K562 (cell line): ENCODE measurements at regions not wholly inside any gene's neighbourhood (a gene's known extent, or its start where the extent isn't known, plus 50 kb on each side); places are given as distances from the start of the nearest gene placed in this dataset.

Source experiments
- ATAC-seq: fragments of 200-7000 bp; cut with Tn5 transposase; 3 replicates; pipeline ENCODE4 v1.9.1; 2020; ENCODE audit warnings: moderate library complexity
- BruUV-seq: library from RNA; stranded (reverse); fragments of 400-500 nt; replicated peaks from 2 replicates; lab custom pipeline; 2021; lab: Mats Ljungman, UMichigan
- CTCF ChIA-PET: fragments of 300-600 bp; formaldehyde crosslinking; extraction: SDS; loops from one replicate; lab custom pipeline; 2021; ENCODE audit warnings: low intra/inter-chr PET ratio; lab: Yijun Ruan, JAX
- POLR2A ChIA-PET: fragments of 300-600, 350-650 bp; sonication (Branson Sonifier 250); formaldehyde crosslinking; extraction: SDS; loops from one replicate; lab custom pipeline; 2021; ENCODE audit warnings: antibody characterized with exemption, inconsistent platforms; lab: Yijun Ruan, JAX
- DNase-seq, 4 experiments: peaks; one replicate each; pipeline versions ENCODE4 v3.0.0 to v3.0.0-alpha.2; 2011 to 2018; ENCODE audit warnings: low spot score in 3 of 4, mixed read lengths in 3 of 4; ENCODE audit errors: extremely low read depth in 1 of 4
- FAIRE-seq: peaks from 2 replicates; lab custom pipeline; 2011; peaks lifted over from hg19 to GRCh38; lab: Jason Lieb, UNC
- H2AFZ ChIP-seq: 2 replicates; pipeline ENCODE4 v1.6.0; 2011; ENCODE audit warnings: low read depth, low read length, control low read depth, inconsistent platforms
- H3K27ac ChIP-seq: fragments of 200-600 bp; 3 replicates; pipeline ENCODE4 v1.8.0; 2011; ENCODE audit warnings: low read depth, mild to moderate bottlenecking, control low read depth, inconsistent platforms, low read length, moderate library complexity, mixed read lengths; ENCODE audit errors: extremely low read depth
- H3K27me3 ChIP-seq, 2 experiments: fragments of 300-600 bp in 1 of 2; 2 replicates in 1 of 2; 3 replicates in 1 of 2; pipeline versions ENCODE4 v1.6.0 to v1.8.0; 2011; ENCODE audit warnings: inconsistent platforms in 2 of 2, low read length in 2 of 2, mild to moderate bottlenecking in 1 of 2, mixed read lengths in 1 of 2, moderate library complexity in 1 of 2; ENCODE audit not compliant: control insufficient read depth in 2 of 2, insufficient read depth in 2 of 2
- H3K36me3 ChIP-seq: fragments of 300-600 bp; 3 replicates; pipeline ENCODE4 v1.8.0; 2011; ENCODE audit warnings: mild to moderate bottlenecking, low read length, inconsistent platforms; ENCODE audit not compliant: control insufficient read depth, insufficient read depth
- H3K4me1 ChIP-seq, 2 experiments: fragments of 200-600 bp in 1 of 2; replicated peaks in 1 of 2; 2 replicates in 1 of 2; 3 replicates in 1 of 2; pipeline versions ENCODE4 v1.5.1 to v1.8.0; 2011; ENCODE audit warnings: inconsistent platforms in 2 of 2, low read length in 2 of 2, mild to moderate bottlenecking in 1 of 2, mixed read lengths in 1 of 2, moderate library complexity in 1 of 2; ENCODE audit not compliant: control insufficient read depth in 2 of 2, insufficient read depth in 2 of 2
- H3K4me2 ChIP-seq: 2 replicates; pipeline ENCODE4 v1.6.1; 2011; ENCODE audit warnings: low read length, control low read depth, inconsistent platforms, mixed read lengths; ENCODE audit not compliant: insufficient read depth
- H3K4me3 ChIP-seq: fragments of 200-600 bp; sonication (generic), shearing (Covaris generic); 2 replicates; pipeline ENCODE4 v1.5.1; 2016; ENCODE audit warnings: control low read depth, inconsistent platforms
- H3K79me2 ChIP-seq: fragments of 200-600 bp; 3 replicates; pipeline ENCODE4 v1.8.0; 2011; ENCODE audit warnings: low read length, inconsistent platforms; ENCODE audit not compliant: control insufficient read depth, insufficient read depth
- H3K9ac ChIP-seq, 2 experiments: 2 replicates each; pipeline versions ENCODE4 v1.6.0 to v1.6.1; 2011; ENCODE audit warnings: low read depth in 2 of 2, low read length in 2 of 2, control low read depth in 1 of 2, inconsistent platforms in 1 of 2, mild to moderate bottlenecking in 1 of 2, mixed read lengths in 1 of 2; ENCODE audit not compliant: insufficient read depth in 1 of 2
- H3K9me1 ChIP-seq: one replicate; pipeline ENCODE4 v1.6.0; 2011; ENCODE audit warnings: inconsistent platforms, mild to moderate bottlenecking, low read length, moderate library complexity; ENCODE audit not compliant: control insufficient read depth, insufficient read depth
- H3K9me3 ChIP-seq: replicated peaks from 2 replicates; pipeline ENCODE4 v1.5.1; 2011; ENCODE audit warnings: low read depth, low read length, inconsistent platforms; ENCODE audit not compliant: control insufficient read depth, insufficient read depth
- H4K20me1 ChIP-seq: replicated peaks from 2 replicates; pipeline ENCODE4 v1.6.1; 2011; ENCODE audit warnings: low read length, inconsistent platforms, mixed read lengths; ENCODE audit not compliant: control insufficient read depth, insufficient read depth
- MTA1 ChIP-seq: fragments of 450-650 bp; IDR thresholded peaks from 2 replicates; pipeline ENCODE4 v1.6.1; 2017; ENCODE audit warnings: borderline replicate concordance
- POLR2B ChIP-seq: fragments of 450-650 bp; IDR thresholded peaks from 2 replicates; pipeline ENCODE4 v1.6.1; 2018; ENCODE audit warnings: low read depth; ENCODE audit not compliant: partially characterized antibody
- RBM25 ChIP-seq: fragments of 200-400 bp; formaldehyde crosslinking; IDR thresholded peaks from 2 replicates; pipeline ENCODE4 v1.6.1; 2018; ENCODE audit warnings: low read length, low read depth, moderate library complexity; ENCODE audit not compliant: severe bottlenecking
- SMARCA4 ChIP-seq: fragments of 450-650 bp; IDR thresholded peaks from 2 replicates; pipeline ENCODE4 v1.6.1; 2016
- TEAD2 ChIP-seq: fragments of 450-650 bp; IDR thresholded peaks from 2 replicates; pipeline ENCODE4 v1.6.1; 2016; ENCODE audit warnings: missing genetic modification characterization, control low read depth, missing compliant biosample characterization
- ZNF184 ChIP-seq: sonication (generic); formaldehyde crosslinking; IDR thresholded peaks from 2 replicates; pipeline ENCODE4 v1.5.0; 2020; ENCODE audit warnings: missing genetic modification reagents
- ZNF644 ChIP-seq: fragments of 200-800 bp; sonication (Bioruptor generic); IDR thresholded peaks from 2 replicates; pipeline ENCODE4 v1.6.1; 2016; ENCODE audit warnings: low read depth, missing genetic modification characterization, missing compliant biosample characterization
- ZZZ3 ChIP-seq: fragments of 450-650 bp; IDR thresholded peaks from 2 replicates; pipeline ENCODE4 v1.6.1; 2016; ENCODE audit warnings: antibody characterized with exemption, mild to moderate bottlenecking, moderate library complexity
- WGBS: fragments of 100-300 bp; shearing (Covaris generic); methylation state at CpG from one replicate; pipeline ENCODE4 v1.1.6; 2016; ENCODE audit warnings: low coverage, mixed read lengths; ENCODE audit not compliant: insufficient coverage; ENCODE audit errors: missing lambda C conversion rate; 5-methylcytosine and 5-hydroxymethylcytosine counted together
- in situ Hi-C: fragments of 300-500 bp; cut with MboI; formaldehyde crosslinking; loops from 4 replicates; pipeline ENCODE4 v1.15.0; 2018; ENCODE audit warnings: inconsistent platforms, mixed read lengths
- intact Hi-C: fragments of 100-400 bp; cut with micrococcal nuclease; formaldehyde crosslinking; loops from 2 replicates; pipeline ENCODE4 v1.14.2; 2022
- TF ChIP-seq, protein P1 (sequence below): sonication (generic); formaldehyde crosslinking; IDR thresholded peaks from 2 replicates; pipeline ENCODE4 v1.8.1; 2023; ENCODE audit warnings: mild to moderate bottlenecking, missing genetic modification reagents
- TF ChIP-seq, protein P2 (sequence below): fragments of 250-450 bp; sonication (Bioruptor Pico); IDR thresholded peaks from 2 replicates; pipeline ENCODE4 v1.8.0; 2022; ENCODE audit warnings: inconsistent platforms
- TF ChIP-seq, protein P3 (sequence below): IDR thresholded peaks from 2 replicates; pipeline ENCODE4 v1.6.1; 2012; ENCODE audit warnings: low read depth, low read length, improper control_type of control experiment, borderline replicate concordance

DNA sequence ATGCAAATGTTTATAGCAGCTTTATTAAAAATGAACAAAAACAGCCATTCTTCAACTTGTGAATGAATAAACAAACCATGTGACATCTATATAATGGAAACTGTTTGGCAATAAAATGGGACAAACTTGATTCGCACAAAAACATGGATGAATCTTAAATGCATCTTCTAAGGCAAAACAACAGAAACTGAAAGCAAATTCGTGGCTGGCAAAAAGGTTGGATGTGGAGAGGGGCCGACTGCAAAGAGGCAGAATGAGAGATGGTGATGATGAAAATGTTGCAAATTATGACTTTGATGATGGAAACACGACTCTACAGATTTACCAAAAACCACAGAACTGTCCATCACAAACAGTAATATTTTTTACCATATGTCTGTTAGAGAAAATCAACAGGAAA, 327.0 kb upstream of the NR5A2 start:
- H3K9me3 ChIP-seq = no peaks in the 10 kb centered on the region
- H3K4me2 ChIP-seq = no peak overlapping the region
- H4K20me1 ChIP-seq = no peaks in the 10 kb centered on the region
- ATAC-seq (no peak), DNase-seq (no peak), FAIRE-seq (no peak)
- H3K36me3 ChIP-seq = no peaks in the 10 kb centered on the region
- in situ Hi-C loops = no loop called here
- TF ChIP-seq SMARCA4 (no peak), ZNF184 (CRISPR knock-in tag) (no peak), TEAD2 (tag) (no peak), ZZZ3 (no peak), MTA1 (no peak)
- WGBS = 3% methylated on average over 4 of the region's 4 CpGs
- no peak overlapping the region for H2AFZ ChIP-seq
- no peaks in the 10 kb centered on the region for H3K4me1 ChIP-seq
- ChIA-PET POLR2A (no interaction called here), CTCF (no interaction called here)
- H3K79me2 ChIP-seq = no peaks in the 10 kb centered on the region
- no peak overlapping the region for H3K4me3 ChIP-seq
- no peak overlapping the region for H3K27ac ChIP-seq
- H3K27me3 ChIP-seq = no peaks in the 10 kb centered on the region
- H3K9ac ChIP-seq = no peak overlapping the region
- H3K9me1 ChIP-seq = no peaks in the 10 kb centered on the region
- BruUV-seq = no TSS peak
- intact Hi-C loops = no loop called here

DNA sequence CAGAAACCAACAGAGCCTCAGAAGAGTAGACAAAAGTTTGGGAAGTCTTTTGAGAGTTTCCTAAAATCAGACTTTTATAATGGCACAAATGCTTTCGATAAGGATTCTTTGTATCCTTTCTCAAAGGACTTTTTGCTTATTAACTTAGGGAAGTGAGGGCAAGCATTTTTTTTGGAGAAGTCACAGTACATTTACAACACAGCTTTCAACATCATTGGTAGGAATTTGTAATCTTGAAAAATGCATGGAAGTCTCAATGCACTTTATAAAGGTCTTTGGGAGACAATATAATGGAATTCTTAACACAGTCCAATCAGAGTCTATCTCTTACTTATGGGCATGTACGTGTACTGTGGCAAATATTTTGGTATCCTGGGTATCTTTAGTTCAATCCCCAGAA, 325.8 kb upstream of the NR5A2 start:
- Histone ChIP-seq H3K4me2 (no peak overlapping the region), H3K36me3 (no peaks in the 10 kb centered on the region), H3K4me3 (no peak overlapping the region), H3K27me3 (no peaks in the 10 kb centered on the region), H3K27ac (no peak overlapping the region), H3K9me3 (no peaks in the 10 kb centered on the region), H2AFZ (no peak overlapping the region), H3K9me1 (no peaks in the 10 kb centered on the region), H3K79me2 (no peaks in the 10 kb centered on the region), H3K4me1 (no peaks in the 10 kb centered on the region), H4K20me1 (no peaks in the 10 kb centered on the region), H3K9ac (no peak overlapping the region)
- no peak for ATAC-seq
- intact Hi-C loops (no loop called here), in situ Hi-C loops (no loop called here)
- 0% methylated on average over 2 of the region's 2 CpGs for WGBS
- ChIA-PET POLR2A (no interaction called here), CTCF (no interaction called here)
- FAIRE-seq = no peak
- DNase-seq = no peak
- no TSS peak for BruUV-seq
- TF ChIP-seq, protein P1, sequence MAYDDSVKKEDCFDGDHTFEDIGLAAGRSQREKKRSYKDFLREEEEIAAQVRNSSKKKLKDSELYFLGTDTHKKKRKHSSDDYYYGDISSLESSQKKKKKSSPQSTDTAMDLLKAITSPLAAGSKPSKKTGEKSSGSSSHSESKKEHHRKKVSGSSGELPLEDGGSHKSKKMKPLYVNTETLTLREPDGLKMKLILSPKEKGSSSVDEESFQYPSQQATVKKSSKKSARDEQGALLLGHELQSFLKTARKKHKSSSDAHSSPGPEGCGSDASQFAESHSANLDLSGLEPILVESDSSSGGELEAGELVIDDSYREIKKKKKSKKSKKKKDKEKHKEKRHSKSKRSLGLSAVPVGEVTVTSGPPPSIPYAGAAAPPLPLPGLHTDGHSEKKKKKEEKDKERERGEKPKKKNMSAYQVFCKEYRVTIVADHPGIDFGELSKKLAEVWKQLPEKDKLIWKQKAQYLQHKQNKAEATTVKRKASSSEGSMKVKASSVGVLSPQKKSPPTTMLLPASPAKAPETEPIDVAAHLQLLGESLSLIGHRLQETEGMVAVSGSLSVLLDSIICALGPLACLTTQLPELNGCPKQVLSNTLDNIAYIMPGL = no peak
- TF ChIP-seq, protein P2, sequence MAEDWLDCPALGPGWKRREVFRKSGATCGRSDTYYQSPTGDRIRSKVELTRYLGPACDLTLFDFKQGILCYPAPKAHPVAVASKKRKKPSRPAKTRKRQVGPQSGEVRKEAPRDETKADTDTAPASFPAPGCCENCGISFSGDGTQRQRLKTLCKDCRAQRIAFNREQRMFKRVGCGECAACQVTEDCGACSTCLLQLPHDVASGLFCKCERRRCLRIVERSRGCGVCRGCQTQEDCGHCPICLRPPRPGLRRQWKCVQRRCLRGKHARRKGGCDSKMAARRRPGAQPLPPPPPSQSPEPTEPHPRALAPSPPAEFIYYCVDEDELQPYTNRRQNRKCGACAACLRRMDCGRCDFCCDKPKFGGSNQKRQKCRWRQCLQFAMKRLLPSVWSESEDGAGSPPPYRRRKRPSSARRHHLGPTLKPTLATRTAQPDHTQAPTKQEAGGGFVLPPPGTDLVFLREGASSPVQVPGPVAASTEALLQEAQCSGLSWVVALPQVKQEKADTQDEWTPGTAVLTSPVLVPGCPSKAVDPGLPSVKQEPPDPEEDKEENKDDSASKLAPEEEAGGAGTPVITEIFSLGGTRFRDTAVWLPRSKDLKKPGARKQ (CRISPR knock-in tag) = no peak
- TF ChIP-seq POLR2B = no peak
- TF ChIP-seq RBM25 = no peak
- no peak for TF ChIP-seq ZNF644 (tag)
- TF ChIP-seq, protein P3, sequence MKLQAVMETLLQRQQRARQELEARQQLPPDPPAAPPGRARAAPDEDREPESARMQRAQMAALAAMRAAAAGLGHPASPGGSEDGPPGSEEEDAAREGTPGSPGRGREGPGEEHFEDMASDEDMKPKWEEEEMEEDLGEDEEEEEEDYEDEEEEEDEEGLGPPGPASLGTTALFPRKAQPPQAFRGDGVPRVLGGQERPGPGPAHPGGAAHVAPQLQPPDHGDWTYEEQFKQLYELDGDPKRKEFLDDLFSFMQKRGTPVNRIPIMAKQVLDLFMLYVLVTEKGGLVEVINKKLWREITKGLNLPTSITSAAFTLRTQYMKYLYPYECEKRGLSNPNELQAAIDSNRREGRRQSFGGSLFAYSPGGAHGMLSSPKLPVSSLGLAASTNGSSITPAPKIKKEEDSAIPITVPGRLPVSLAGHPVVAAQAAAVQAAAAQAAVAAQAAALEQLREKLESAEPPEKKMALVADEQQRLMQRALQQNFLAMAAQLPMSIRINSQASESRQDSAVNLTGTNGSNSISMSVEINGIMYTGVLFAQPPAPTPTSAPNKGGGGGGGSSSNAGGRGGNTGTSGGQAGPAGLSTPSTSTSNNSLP = no peak
